Sigmoid colon (tissue), 6 donors: ENCODE measurements at regions not wholly inside any gene's neighbourhood (a gene's known extent, or its start where the extent isn't known, plus 50 kb on each side); places are given as distances from the start of the nearest gene placed in this dataset.

Experiments used
- DNase-seq: peaks from one replicate; pipeline ENCODE4 v3.0.0-alpha.2; 2019
- H3K27ac ChIP-seq, 4 donors: fragments of 200-600 bp; sonication (generic); one replicate each; pipeline ENCODE4 v1.5.1; 2016 to 2019; ENCODE audit warnings: mild to moderate bottlenecking in 1 of 4
- H3K27me3 ChIP-seq, 3 donors: fragments of 200-600 bp; sonication (generic); one replicate each; pipeline ENCODE4 v1.5.1; 2019; ENCODE audit warnings: mild to moderate bottlenecking in 1 of 3
- H3K36me3 ChIP-seq, 4 donors: fragments of 200-600 bp; sonication (generic); one replicate each; pipeline ENCODE4 v1.5.1; 2016 to 2019
- H3K4me1 ChIP-seq, 4 donors: fragments of 200-600 bp; sonication (generic); one replicate each; pipeline ENCODE4 v1.5.1; 2017 to 2019
- H3K4me3 ChIP-seq, 4 donors: fragments of 200-600 bp; sonication (generic); one replicate each; pipeline ENCODE4 v1.5.1; 2017 to 2019; ENCODE audit warnings: mild to moderate bottlenecking in 2 of 4, moderate library complexity in 1 of 4
- H3K9me3 ChIP-seq, 4 donors: fragments of 200-600 bp in 3 of 4; sonication (generic) in 3 of 4; one replicate each; pipeline versions ENCODE4 v1.5.1 to v1.6.1; 2013 to 2019
- EP300 ChIP-seq, 4 donors: sonication (generic); formaldehyde crosslinking; IDR thresholded peaks; one replicate each; pipeline ENCODE4 v1.6.1; 2017; ENCODE audit warnings: antibody characterized with exemption in 4 of 4
- POLR2A ChIP-seq, 2 donors: fragments of 450-650 bp; IDR thresholded peaks; one replicate each; pipeline ENCODE4 v1.6.1; 2016; ENCODE audit warnings: antibody characterized with exemption in 2 of 2, mild to moderate bottlenecking in 2 of 2, moderate library complexity in 2 of 2
- POLR2AphosphoS5 ChIP-seq, 4 donors: sonication (generic); formaldehyde crosslinking; IDR thresholded peaks; one replicate each; pipeline ENCODE4 v1.6.1; 2017; ENCODE audit warnings: antibody characterized with exemption in 4 of 4
- WGBS, 2 donors: extraction: QIAGEN DNeasy Blood & Tissue Kit; methylation state at CpG; one replicate each; pipeline ENCODE4 v1.1.7; 2013; 5-methylcytosine and 5-hydroxymethylcytosine counted together
- intact Hi-C: fragments of 100-400 bp; cut with DNase I; formaldehyde crosslinking; loops from one replicate; pipeline ENCODE4 v1.15.1; 2023
- TF ChIP-seq, protein P1 (sequence below), 4 experiments: fragments of 450-650 bp in 3 of 4; fragments of 200-600 bp in 1 of 4; IDR thresholded peaks; one replicate each; pipeline ENCODE4 v1.5.1; 2016 to 2019; ENCODE audit warnings: antibody characterized with exemption in 4 of 4, mild to moderate bottlenecking in 3 of 4, moderate library complexity in 2 of 4
- donor health status: healthy with polysubstance abuse.
- donor health status: healthy.

DNA sequence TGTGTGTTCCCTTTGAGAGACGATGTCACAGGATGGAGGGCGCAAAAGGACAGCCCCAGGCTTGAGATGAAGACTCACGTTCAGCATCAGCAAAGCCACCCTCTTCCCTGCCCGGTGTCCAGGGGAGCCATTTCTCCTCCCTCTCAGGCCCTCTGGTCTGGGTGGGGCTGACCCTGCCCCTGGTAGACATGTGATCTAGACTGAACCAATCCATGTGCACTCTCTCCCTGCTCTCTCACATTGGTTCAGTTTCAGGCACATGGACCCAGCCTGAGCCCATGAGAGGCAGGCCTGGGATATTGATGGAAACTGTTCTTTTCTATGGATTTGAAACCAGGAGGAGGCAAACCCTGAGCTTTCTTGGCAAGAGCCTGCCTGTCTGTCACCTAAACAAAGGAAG lies 115.6 kb upstream of the IGSF21 start:
- intact Hi-C loops = no loop called here
- WGBS, 2 donors = 83 to 87% methylated on average over 4 of the region's 4 CpGs

DNA sequence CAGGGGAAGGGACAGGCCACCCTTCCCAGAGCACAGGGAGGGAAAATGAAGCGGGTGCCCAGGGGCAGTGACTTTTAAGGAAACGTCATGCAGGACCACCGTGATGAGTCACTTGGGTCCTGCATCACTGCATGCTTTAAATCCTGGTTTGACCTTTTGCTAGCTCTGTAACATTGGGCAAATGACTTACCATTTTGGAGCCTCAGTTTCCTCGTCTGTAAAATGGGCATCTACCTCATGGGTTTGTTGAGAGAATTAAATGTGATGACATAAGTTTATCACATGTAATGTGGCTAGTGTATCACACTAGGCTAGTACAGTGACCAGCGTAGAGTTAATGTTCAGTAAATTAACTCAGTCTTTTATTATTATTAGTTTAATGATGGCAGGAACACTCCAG lies 114.8 kb upstream of the IGSF21 start:
- peaks cover 0 to 14% (median 0%) of the 10 kb centered on the region in 3 donors for H3K27me3 ChIP-seq
- no peak overlapping the region for H3K27ac ChIP-seq
- 91 to 92% methylated on average over 5 of the region's 5 CpGs for WGBS, 2 donors
- TF ChIP-seq POLR2AphosphoS5 (IDR thresholded peaks at IDR 0.05) = no peak
- TF ChIP-seq EP300 (IDR thresholded peaks at IDR 0.05) = no peak
- TF ChIP-seq, protein P1, sequence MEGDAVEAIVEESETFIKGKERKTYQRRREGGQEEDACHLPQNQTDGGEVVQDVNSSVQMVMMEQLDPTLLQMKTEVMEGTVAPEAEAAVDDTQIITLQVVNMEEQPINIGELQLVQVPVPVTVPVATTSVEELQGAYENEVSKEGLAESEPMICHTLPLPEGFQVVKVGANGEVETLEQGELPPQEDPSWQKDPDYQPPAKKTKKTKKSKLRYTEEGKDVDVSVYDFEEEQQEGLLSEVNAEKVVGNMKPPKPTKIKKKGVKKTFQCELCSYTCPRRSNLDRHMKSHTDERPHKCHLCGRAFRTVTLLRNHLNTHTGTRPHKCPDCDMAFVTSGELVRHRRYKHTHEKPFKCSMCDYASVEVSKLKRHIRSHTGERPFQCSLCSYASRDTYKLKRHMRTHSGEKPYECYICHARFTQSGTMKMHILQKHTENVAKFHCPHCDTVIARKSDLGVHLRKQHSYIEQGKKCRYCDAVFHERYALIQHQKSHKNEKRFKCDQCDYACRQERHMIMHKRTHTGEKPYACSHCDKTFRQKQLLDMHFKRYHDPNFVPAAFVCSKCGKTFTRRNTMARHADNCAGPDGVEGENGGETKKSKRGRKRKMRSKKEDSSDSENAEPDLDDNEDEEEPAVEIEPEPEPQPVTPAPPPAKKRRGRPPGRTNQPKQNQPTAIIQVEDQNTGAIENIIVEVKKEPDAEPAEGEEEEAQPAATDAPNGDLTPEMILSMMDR (IDR thresholded peaks at IDR 0.05) = no peak
- no peak for TF ChIP-seq POLR2A (IDR thresholded peaks at IDR 0.05)
- intact Hi-C loops = no loop called here
- H3K4me1 ChIP-seq = no peaks in the 10 kb centered on the region
- no peaks in the 10 kb centered on the region for H3K36me3 ChIP-seq
- H3K9me3 ChIP-seq = no peaks in the 10 kb centered on the region
- no peak overlapping the region for H3K4me3 ChIP-seq
- DNase-seq = no peak

More for the DNA sequence above, 115.6 kb upstream of the IGSF21 start:
- Histone ChIP-seq H3K27ac (no peak overlapping the region), H3K4me3 (no peak overlapping the region), H3K36me3 (no peaks in the 10 kb centered on the region), H3K4me1 (no peaks in the 10 kb centered on the region), H3K9me3 (no peaks in the 10 kb centered on the region), H3K27me3 (peaks cover 0 to 7% (median 0%) of the 10 kb centered on the region in 3 donors)
- no peak for DNase-seq
- no peak for TF ChIP-seq POLR2AphosphoS5 (IDR thresholded peaks at IDR 0.05)
- no peak for TF ChIP-seq EP300 (IDR thresholded peaks at IDR 0.05)
- TF ChIP-seq, protein P1 (IDR thresholded peaks at IDR 0.05) = no peak
- TF ChIP-seq POLR2A (IDR thresholded peaks at IDR 0.05) = no peak

DNA sequence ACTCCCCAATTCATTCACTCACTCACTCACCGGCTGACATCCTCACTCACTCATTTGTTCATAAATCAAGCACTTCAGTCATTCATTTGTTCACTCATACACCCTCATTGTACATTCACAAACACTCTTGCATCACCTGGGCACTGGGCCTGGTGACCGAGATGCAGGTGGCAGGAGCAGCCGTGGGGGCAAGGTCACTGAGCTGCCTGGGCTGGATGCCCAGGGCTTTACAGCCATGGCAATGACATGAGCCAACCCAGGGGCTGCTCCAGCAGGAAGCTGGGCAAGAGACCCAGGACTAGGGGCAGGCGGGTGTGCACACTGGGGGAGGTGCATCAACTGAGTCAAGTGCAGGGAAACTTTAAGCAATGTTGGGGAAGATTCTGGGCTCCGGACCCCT lies 113.6 kb upstream of the IGSF21 start:
- no peak for TF ChIP-seq POLR2A (IDR thresholded peaks at IDR 0.05)
- TF ChIP-seq, protein P1 (IDR thresholded peaks at IDR 0.05) = no peak
- no peak for TF ChIP-seq POLR2AphosphoS5 (IDR thresholded peaks at IDR 0.05)
- TF ChIP-seq EP300 (IDR thresholded peaks at IDR 0.05) = no peak
- Histone ChIP-seq H3K4me3 (no peak overlapping the region), H3K4me1 (no peaks in the 10 kb centered on the region), H3K27me3 (peaks cover 0 to 14% (median 0%) of the 10 kb centered on the region in 3 donors), H3K9me3 (no peaks in the 10 kb centered on the region), H3K36me3 (no peaks in the 10 kb centered on the region), H3K27ac (no peak overlapping the region)
- WGBS, 2 donors = 48 to 79% methylated on average over 5 of the region's 5 CpGs
- DNase-seq = no peak
- intact Hi-C loops = no loop called here

DNA sequence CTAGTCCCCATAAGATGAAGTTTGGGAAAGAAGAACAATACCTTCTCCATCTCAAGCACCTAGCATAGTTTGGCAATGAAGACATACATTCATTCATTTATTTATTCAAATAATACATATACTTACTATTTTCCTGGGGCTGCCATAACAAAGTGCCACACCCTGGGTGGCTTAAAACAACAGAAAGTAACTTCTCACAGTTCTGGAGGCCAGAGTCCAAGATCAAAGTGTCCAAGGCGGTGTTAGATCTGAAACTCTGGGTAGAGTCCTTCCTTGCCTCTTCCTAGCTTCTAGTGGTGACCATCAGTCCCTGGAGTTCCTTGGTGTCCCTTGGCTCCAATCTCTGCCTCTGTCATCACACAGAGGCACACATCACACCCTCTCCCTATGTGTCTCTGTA lies 112.1 kb upstream of the IGSF21 start:
- DNase-seq = no peak
- H3K36me3 ChIP-seq = no peaks in the 10 kb centered on the region
- intact Hi-C loops = no loop called here
- no peaks in the 10 kb centered on the region for H3K4me1 ChIP-seq
- H3K27ac ChIP-seq = no peak overlapping the region
- TF ChIP-seq POLR2AphosphoS5 (IDR thresholded peaks at IDR 0.05) (no peak), EP300 (IDR thresholded peaks at IDR 0.05) (no peak), POLR2A (IDR thresholded peaks at IDR 0.05) (no peak)
- TF ChIP-seq, protein P1 (IDR thresholded peaks at IDR 0.05) = no peak
- H3K4me3 ChIP-seq = no peak overlapping the region
- no peaks in the 10 kb centered on the region for H3K9me3 ChIP-seq
- 25 to 75% methylated on average over 1 of the region's 1 CpG for WGBS, 2 donors
- peaks cover 0 to 14% (median 0%) of the 10 kb centered on the region in 3 donors for H3K27me3 ChIP-seq

DNA sequence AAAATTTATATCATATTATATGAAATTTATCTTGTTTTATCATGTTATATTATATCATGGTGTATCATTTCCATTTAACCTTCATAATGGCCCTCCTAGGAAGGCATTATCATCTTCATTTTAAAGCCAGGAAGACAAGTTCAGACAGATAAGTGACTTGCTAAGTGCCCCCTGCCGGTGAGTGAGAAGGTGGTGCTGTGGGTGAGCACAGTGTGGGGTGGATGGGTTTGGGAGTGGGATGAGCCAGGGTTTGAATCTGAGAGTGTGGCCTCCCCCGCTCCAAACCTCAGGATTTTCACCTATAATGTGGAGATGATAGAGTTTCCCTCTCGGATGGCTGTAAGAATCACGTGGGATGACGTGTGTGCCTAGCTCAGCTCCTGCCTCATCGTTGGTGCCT lies 108.7 kb upstream of the IGSF21 start:
- Histone ChIP-seq H3K4me1 (no peaks in the 10 kb centered on the region), H3K4me3 (no peak overlapping the region), H3K27me3 (peaks cover 0 to 35% (median 0%) of the 10 kb centered on the region in 3 donors), H3K36me3 (no peaks in the 10 kb centered on the region), H3K27ac (no peak overlapping the region), H3K9me3 (no peaks in the 10 kb centered on the region)
- WGBS, 2 donors = 80 to 81% methylated on average over 6 of the region's 6 CpGs
- DNase-seq = no peak
- no peak for TF ChIP-seq POLR2AphosphoS5 (IDR thresholded peaks at IDR 0.05)
- no peak for TF ChIP-seq POLR2A (IDR thresholded peaks at IDR 0.05)
- intact Hi-C loops = no loop called here
